Neural cell (in vitro differentiated cells): ENCODE measurements at regions not wholly inside any gene's neighbourhood (a gene's known extent, or its start where the extent isn't known, plus 50 kb on each side); places are given as distances from the start of the nearest gene placed in this dataset.

Experiments
- H2AFZ ChIP-seq: fragments of 200-600, 300-800 bp; sonication (generic), shearing (Covaris generic); 2 replicates; pipeline ENCODE4 v1.6.0; 2014; ENCODE audit warnings: low read depth, mild to moderate bottlenecking, antibody characterized with exemption, low read length, moderate library complexity
- H3F3A ChIP-seq: fragments of 200-600 bp; shearing (Covaris generic); 2 replicates; pipeline ENCODE4 v1.6.1; 2016; ENCODE audit warnings: mild to moderate bottlenecking, moderate library complexity, mixed read lengths, antibody characterized with exemption, low read length; ENCODE audit not compliant: insufficient read depth, poor library complexity, severe bottlenecking
- H3K27ac ChIP-seq: fragments of 200-600, 300-800 bp; sonication (generic), shearing (Covaris generic); 2 replicates; pipeline ENCODE4 v1.5.1; 2014; ENCODE audit warnings: mild to moderate bottlenecking, low read length, moderate library complexity
- H3K27me3 ChIP-seq: fragments of 300-800, 200-600 bp; sonication (generic), shearing (Covaris generic); 2 replicates; pipeline ENCODE4 v1.6.0; 2014; ENCODE audit warnings: mild to moderate bottlenecking, low read depth, low read length, moderate library complexity; ENCODE audit not compliant: insufficient read depth
- H3K36me3 ChIP-seq: fragments of 300-800, 200-600 bp; sonication (generic), shearing (Covaris generic); 2 replicates; pipeline ENCODE4 v1.5.1; 2014; ENCODE audit warnings: mild to moderate bottlenecking, antibody characterized with exemption, low read length, moderate library complexity; ENCODE audit not compliant: insufficient read depth
- H3K4me2 ChIP-seq: fragments of 300-800, 200-600 bp; sonication (generic), shearing (Covaris generic); 2 replicates; pipeline ENCODE4 v1.6.0; 2014; ENCODE audit warnings: mild to moderate bottlenecking, low read length
- H3K4me3 ChIP-seq: fragments of 300-800, 200-600 bp; sonication (generic), shearing (Covaris generic); 2 replicates; pipeline ENCODE4 v1.5.1; 2014; ENCODE audit warnings: mild to moderate bottlenecking, low read length, moderate library complexity
- H3K79me2 ChIP-seq: fragments of 200-600 bp; shearing (Covaris generic); replicated peaks from 2 replicates; pipeline ENCODE4 v1.6.0; 2014; ENCODE audit warnings: mild to moderate bottlenecking, low read length, moderate library complexity; ENCODE audit not compliant: insufficient read depth
- H3K9ac ChIP-seq: fragments of 300-800, 200-600 bp; sonication (generic), shearing (Covaris generic); 2 replicates; pipeline ENCODE4 v1.6.1; 2016; ENCODE audit warnings: mild to moderate bottlenecking, low read length, mixed read lengths
- H3K9me2 ChIP-seq: fragments of 200-600 bp; shearing (Covaris generic); 2 replicates; pipeline ENCODE4 v1.6.1; 2016; ENCODE audit warnings: mild to moderate bottlenecking, low read length, mixed read lengths; ENCODE audit not compliant: insufficient read depth
- H3K9me3 ChIP-seq: fragments of 200-600, 300-800 bp; sonication (generic), shearing (Covaris generic); 2 replicates; pipeline ENCODE4 v1.6.1; 2016; ENCODE audit warnings: mild to moderate bottlenecking, mixed run types, low read length, moderate library complexity, mixed read lengths
- H4K20me1 ChIP-seq: fragments of 200-600 bp; shearing (Covaris generic); 2 replicates; pipeline ENCODE4 v1.6.1; 2016; ENCODE audit warnings: mild to moderate bottlenecking, mixed run types; ENCODE audit not compliant: insufficient read depth
- EP300 ChIP-seq: fragments of 450-650 bp; conservative IDR thresholded peaks from 2 replicates; pipeline ENCODE4 v1.6.1; 2014; ENCODE audit warnings: antibody characterized with exemption, mild to moderate bottlenecking, moderate library complexity; ENCODE audit not compliant: poor library complexity, severe bottlenecking
- EZH2 ChIP-seq: fragments of 200-600, 300-800 bp; shearing (Covaris generic), sonication (generic); IDR thresholded peaks from 2 replicates; pipeline ENCODE4 v1.6.1; 2014; ENCODE audit warnings: antibody characterized with exemption, low read length, borderline replicate concordance, mild to moderate bottlenecking; ENCODE audit not compliant: insufficient read depth, poor library complexity, severe bottlenecking
- MXI1 ChIP-seq: fragments of 450-650 bp; conservative IDR thresholded peaks from 2 replicates; pipeline ENCODE4 v1.6.1; 2014; ENCODE audit warnings: antibody characterized with exemption, mild to moderate bottlenecking; ENCODE audit not compliant: poor library complexity, severe bottlenecking
- POLR2AphosphoS5 ChIP-seq: IDR thresholded peaks from 2 replicates; pipeline ENCODE4 v1.6.1; 2012
- RAD21 ChIP-seq: fragments of 450-650 bp; conservative IDR thresholded peaks from 2 replicates; pipeline ENCODE4 v1.6.1; 2014; ENCODE audit warnings: antibody characterized with exemption, mild to moderate bottlenecking, moderate library complexity
- SMC3 ChIP-seq: fragments of 450-650 bp; conservative IDR thresholded peaks from 2 replicates; pipeline ENCODE4 v1.6.1; 2014; ENCODE audit warnings: antibody characterized with exemption, mild to moderate bottlenecking, moderate library complexity; ENCODE audit not compliant: poor library complexity
- TAF1 ChIP-seq: IDR thresholded peaks from 2 replicates; pipeline ENCODE4 v1.6.1; 2012; ENCODE audit warnings: low read depth
- TF ChIP-seq, protein P1 (sequence below): fragments of 450-650 bp; IDR thresholded peaks from 2 replicates; pipeline ENCODE4 v1.5.1; 2014; ENCODE audit warnings: antibody characterized with exemption, mild to moderate bottlenecking, moderate library complexity; ENCODE audit not compliant: poor library complexity, severe bottlenecking
- TF ChIP-seq, protein P2 (sequence below): IDR thresholded peaks from 2 replicates; pipeline ENCODE4 v1.6.1; 2012; ENCODE audit warnings: borderline replicate concordance

DNA sequence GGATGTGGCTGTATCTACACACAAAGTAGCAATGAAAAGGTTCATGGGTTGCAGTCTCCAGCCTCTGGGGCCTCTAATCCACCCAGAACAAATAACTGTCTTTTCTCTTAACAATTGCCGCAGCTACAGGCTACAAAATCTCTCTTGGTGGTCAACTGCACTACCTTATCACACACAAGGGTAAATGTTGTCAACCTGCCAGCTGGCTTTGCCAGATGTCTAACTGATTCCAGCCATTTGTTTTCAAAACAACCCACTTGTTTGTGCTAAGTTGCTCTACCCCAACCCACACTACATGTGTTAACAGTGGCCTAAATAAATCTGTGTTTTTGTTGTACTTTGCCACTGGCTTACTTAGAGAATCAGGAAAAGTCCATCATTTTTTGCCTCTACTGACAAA is 447.3 kb downstream of the TAFA4 start:
- Histone ChIP-seq H2AFZ (no peak overlapping the region), H3K36me3 (no peaks in the 10 kb centered on the region), H3K79me2 (no peaks in the 10 kb centered on the region), H4K20me1 (no peaks in the 10 kb centered on the region), H3F3A (no peaks in the 10 kb centered on the region), H3K27ac (no peak overlapping the region), H3K9me3 (no peaks in the 10 kb centered on the region), H3K9ac (no peak overlapping the region), H3K27me3 (no peaks in the 10 kb centered on the region), H3K4me2 (no peak overlapping the region), H3K4me3 (no peak overlapping the region), H3K9me2 (no peaks in the 10 kb centered on the region)
- no peak for TF ChIP-seq MXI1
- no peak for TF ChIP-seq POLR2AphosphoS5
- TF ChIP-seq EP300 = no peak
- TF ChIP-seq RAD21 = no peak
- TF ChIP-seq SMC3 = no peak
- TF ChIP-seq, protein P1, sequence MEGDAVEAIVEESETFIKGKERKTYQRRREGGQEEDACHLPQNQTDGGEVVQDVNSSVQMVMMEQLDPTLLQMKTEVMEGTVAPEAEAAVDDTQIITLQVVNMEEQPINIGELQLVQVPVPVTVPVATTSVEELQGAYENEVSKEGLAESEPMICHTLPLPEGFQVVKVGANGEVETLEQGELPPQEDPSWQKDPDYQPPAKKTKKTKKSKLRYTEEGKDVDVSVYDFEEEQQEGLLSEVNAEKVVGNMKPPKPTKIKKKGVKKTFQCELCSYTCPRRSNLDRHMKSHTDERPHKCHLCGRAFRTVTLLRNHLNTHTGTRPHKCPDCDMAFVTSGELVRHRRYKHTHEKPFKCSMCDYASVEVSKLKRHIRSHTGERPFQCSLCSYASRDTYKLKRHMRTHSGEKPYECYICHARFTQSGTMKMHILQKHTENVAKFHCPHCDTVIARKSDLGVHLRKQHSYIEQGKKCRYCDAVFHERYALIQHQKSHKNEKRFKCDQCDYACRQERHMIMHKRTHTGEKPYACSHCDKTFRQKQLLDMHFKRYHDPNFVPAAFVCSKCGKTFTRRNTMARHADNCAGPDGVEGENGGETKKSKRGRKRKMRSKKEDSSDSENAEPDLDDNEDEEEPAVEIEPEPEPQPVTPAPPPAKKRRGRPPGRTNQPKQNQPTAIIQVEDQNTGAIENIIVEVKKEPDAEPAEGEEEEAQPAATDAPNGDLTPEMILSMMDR = no peak
- TF ChIP-seq TAF1 = no peak
- TF ChIP-seq, protein P2, sequence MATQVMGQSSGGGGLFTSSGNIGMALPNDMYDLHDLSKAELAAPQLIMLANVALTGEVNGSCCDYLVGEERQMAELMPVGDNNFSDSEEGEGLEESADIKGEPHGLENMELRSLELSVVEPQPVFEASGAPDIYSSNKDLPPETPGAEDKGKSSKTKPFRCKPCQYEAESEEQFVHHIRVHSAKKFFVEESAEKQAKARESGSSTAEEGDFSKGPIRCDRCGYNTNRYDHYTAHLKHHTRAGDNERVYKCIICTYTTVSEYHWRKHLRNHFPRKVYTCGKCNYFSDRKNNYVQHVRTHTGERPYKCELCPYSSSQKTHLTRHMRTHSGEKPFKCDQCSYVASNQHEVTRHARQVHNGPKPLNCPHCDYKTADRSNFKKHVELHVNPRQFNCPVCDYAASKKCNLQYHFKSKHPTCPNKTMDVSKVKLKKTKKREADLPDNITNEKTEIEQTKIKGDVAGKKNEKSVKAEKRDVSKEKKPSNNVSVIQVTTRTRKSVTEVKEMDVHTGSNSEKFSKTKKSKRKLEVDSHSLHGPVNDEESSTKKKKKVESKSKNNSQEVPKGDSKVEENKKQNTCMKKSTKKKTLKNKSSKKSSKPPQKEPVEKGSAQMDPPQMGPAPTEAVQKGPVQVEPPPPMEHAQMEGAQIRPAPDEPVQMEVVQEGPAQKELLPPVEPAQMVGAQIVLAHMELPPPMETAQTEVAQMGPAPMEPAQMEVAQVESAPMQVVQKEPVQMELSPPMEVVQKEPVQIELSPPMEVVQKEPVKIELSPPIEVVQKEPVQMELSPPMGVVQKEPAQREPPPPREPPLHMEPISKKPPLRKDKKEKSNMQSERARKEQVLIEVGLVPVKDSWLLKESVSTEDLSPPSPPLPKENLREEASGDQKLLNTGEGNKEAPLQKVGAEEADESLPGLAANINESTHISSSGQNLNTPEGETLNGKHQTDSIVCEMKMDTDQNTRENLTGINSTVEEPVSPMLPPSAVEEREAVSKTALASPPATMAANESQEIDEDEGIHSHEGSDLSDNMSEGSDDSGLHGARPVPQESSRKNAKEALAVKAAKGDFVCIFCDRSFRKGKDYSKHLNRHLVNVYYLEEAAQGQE = no peak
- TF ChIP-seq EZH2 = no peak

DNA sequence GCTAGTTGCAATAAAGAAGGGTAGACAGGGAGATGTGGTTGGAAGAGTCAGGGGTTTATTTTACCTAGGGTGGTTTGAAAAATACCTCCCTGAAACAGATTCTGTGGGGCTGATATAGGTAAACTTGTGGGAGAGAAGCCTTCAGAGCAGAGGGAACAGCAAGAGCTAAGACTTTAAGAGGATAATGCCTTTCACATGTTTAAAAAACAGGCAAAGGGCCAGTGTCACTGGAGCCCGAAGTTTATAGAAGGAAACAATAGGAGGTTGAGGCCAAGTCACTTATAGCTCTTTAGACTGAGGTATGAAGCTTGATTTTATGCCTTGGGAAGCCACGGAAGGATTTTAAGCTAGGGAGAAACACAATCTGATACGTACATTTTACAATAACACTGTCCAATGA is 448.7 kb downstream of the TAFA4 start:
- Histone ChIP-seq H3K27me3 (no peaks in the 10 kb centered on the region), H3F3A (no peaks in the 10 kb centered on the region), H3K4me3 (no peak overlapping the region), H3K27ac (no peak overlapping the region), H3K9me2 (no peaks in the 10 kb centered on the region), H3K4me2 (no peak overlapping the region), H3K36me3 (no peaks in the 10 kb centered on the region), H2AFZ (no peak overlapping the region), H4K20me1 (no peaks in the 10 kb centered on the region), H3K9me3 (no peaks in the 10 kb centered on the region), H3K9ac (no peak overlapping the region), H3K79me2 (no peaks in the 10 kb centered on the region)
- TF ChIP-seq, protein P2 = no peak
- TF ChIP-seq RAD21 = no peak
- TF ChIP-seq SMC3 = no peak
- TF ChIP-seq MXI1 = no peak
- TF ChIP-seq, protein P1 = no peak
- no peak for TF ChIP-seq POLR2AphosphoS5
- no peak for TF ChIP-seq EP300
- TF ChIP-seq TAF1 = no peak
- no peak for TF ChIP-seq EZH2
